ENCODE measurements at regions not wholly inside any gene's neighbourhood (a gene's known extent, or its start where the extent isn't known, plus 50 kb on each side); places are given as distances from the start of the nearest gene placed in this dataset.

GRCh38 chr3:168461793-168462192 is 366.1 kb upstream of the GOLIM4 start:
- H3K36me3 ChIP-seq (ENCODE audit: insufficient read depth, low read length) = no peaks in the 10 kb centered on the region
- no peaks in the 10 kb centered on the region for H4K20me1 ChIP-seq (ENCODE audit: insufficient read depth, low read depth, low read length)
- H3K9me2 ChIP-seq (replicated peaks; ENCODE audit: insufficient read depth, low read length) = no peaks in the 10 kb centered on the region
- H2AFZ ChIP-seq (ENCODE audit: low read length) = no peak overlapping the region
- no peaks in the 10 kb centered on the region for H3K27me3 ChIP-seq (ENCODE audit: low read length)
- no peaks in the 10 kb centered on the region for H3K79me2 ChIP-seq (ENCODE audit: low read length)
- DNase-seq = no peak
- no peak overlapping the region for H3K4me2 ChIP-seq (ENCODE audit: low read depth, low read length, poor library complexity, severe bottlenecking)
- H3K4me3 ChIP-seq (ENCODE audit: low read length) = no peak overlapping the region
- H3K27ac ChIP-seq (ENCODE audit: low read length) = no peak overlapping the region
- H3K9me3 ChIP-seq (ENCODE audit: low read length) = no peaks in the 10 kb centered on the region
- H3K9ac ChIP-seq (ENCODE audit: low read length) = no peak overlapping the region
- H3K4me1 ChIP-seq (ENCODE audit: low read length) = no peaks in the 10 kb centered on the region

GRCh38 chr3:168459226-168459784 is 363.6 kb upstream of the GOLIM4 start:
- Histone ChIP-seq H3K9me3 (ENCODE audit: low read length) (no peaks in the 10 kb centered on the region), H2AFZ (ENCODE audit: low read length) (no peak overlapping the region)

GRCh38 chr3:168457954-168458539 is 362.3 kb upstream of the GOLIM4 start:
- no peaks in the 10 kb centered on the region for H3K27me3 ChIP-seq (ENCODE audit: low read length)
- H3K4me2 ChIP-seq (ENCODE audit: low read depth, low read length, poor library complexity, severe bottlenecking) = no peak overlapping the region
- H4K20me1 ChIP-seq (ENCODE audit: insufficient read depth, low read depth, low read length) = no peaks in the 10 kb centered on the region
- no peaks in the 10 kb centered on the region for H3K36me3 ChIP-seq (ENCODE audit: insufficient read depth, low read length)
- no peak overlapping the region for H3K27ac ChIP-seq (ENCODE audit: low read length)
- no peaks in the 10 kb centered on the region for H3K79me2 ChIP-seq (ENCODE audit: low read length)
- H3K9me3 ChIP-seq (ENCODE audit: low read length) = no peaks in the 10 kb centered on the region
- no peaks in the 10 kb centered on the region for H3K4me1 ChIP-seq (ENCODE audit: low read length)
- no peak for DNase-seq
- H3K9ac ChIP-seq (ENCODE audit: low read length) = no peak overlapping the region
- no peak overlapping the region for H2AFZ ChIP-seq (ENCODE audit: low read length)
- no peaks in the 10 kb centered on the region for H3K9me2 ChIP-seq (replicated peaks; ENCODE audit: insufficient read depth, low read length)
- H3K4me3 ChIP-seq (ENCODE audit: low read length) = no peak overlapping the region

More at GRCh38 chr3:168459226-168459784, 363.6 kb upstream of the GOLIM4 start:
- H3K27ac ChIP-seq (ENCODE audit: low read length) = no peak overlapping the region
- no peaks in the 10 kb centered on the region for H4K20me1 ChIP-seq (ENCODE audit: insufficient read depth, low read depth, low read length)
- DNase-seq = no peak
- H3K4me3 ChIP-seq (ENCODE audit: low read length) = no peak overlapping the region
- no peak overlapping the region for H3K9ac ChIP-seq (ENCODE audit: low read length)
- no peaks in the 10 kb centered on the region for H3K36me3 ChIP-seq (ENCODE audit: insufficient read depth, low read length)
- no peaks in the 10 kb centered on the region for H3K79me2 ChIP-seq (ENCODE audit: low read length)
- H3K27me3 ChIP-seq (ENCODE audit: low read length) = no peaks in the 10 kb centered on the region
- no peaks in the 10 kb centered on the region for H3K4me1 ChIP-seq (ENCODE audit: low read length)
- H3K4me2 ChIP-seq (ENCODE audit: low read depth, low read length, poor library complexity, severe bottlenecking) = no peak overlapping the region
- no peaks in the 10 kb centered on the region for H3K9me2 ChIP-seq (replicated peaks; ENCODE audit: insufficient read depth, low read length)

GRCh38 chr3:168455814-168456213 is 360.1 kb upstream of the GOLIM4 start:
- Histone ChIP-seq H3K9ac (ENCODE audit: low read length) (no peak overlapping the region), H3K4me1 (ENCODE audit: low read length) (no peaks in the 10 kb centered on the region), H3K9me2 (replicated peaks; ENCODE audit: insufficient read depth, low read length) (no peaks in the 10 kb centered on the region), H3K27ac (ENCODE audit: low read length) (no peak overlapping the region), H3K27me3 (ENCODE audit: low read length) (no peaks in the 10 kb centered on the region), H4K20me1 (ENCODE audit: insufficient read depth, low read depth, low read length) (no peaks in the 10 kb centered on the region), H2AFZ (ENCODE audit: low read length) (no peak overlapping the region), H3K9me3 (ENCODE audit: low read length) (no peaks in the 10 kb centered on the region), H3K79me2 (ENCODE audit: low read length) (no peaks in the 10 kb centered on the region), H3K4me2 (ENCODE audit: low read depth, low read length, poor library complexity, severe bottlenecking) (no peak overlapping the region), H3K36me3 (ENCODE audit: insufficient read depth, low read length) (no peaks in the 10 kb centered on the region), H3K4me3 (ENCODE audit: low read length) (no peak overlapping the region)
- no peak for DNase-seq

- H3K4me1 ChIP-seq (ENCODE audit: low read length) = no peaks in the 10 kb centered on the region
- H4K20me1 ChIP-seq (ENCODE audit: insufficient read depth, low read depth, low read length) = no peaks in the 10 kb centered on the region
- H3K9me2 ChIP-seq (replicated peaks; ENCODE audit: insufficient read depth, low read length) = no peaks in the 10 kb centered on the region
- H3K9me3 ChIP-seq (ENCODE audit: low read length) = no peaks in the 10 kb centered on the region
- DNase-seq = no peak
- no peak overlapping the region for H3K4me2 ChIP-seq (ENCODE audit: low read depth, low read length, poor library complexity, severe bottlenecking)
- no peak overlapping the region for H3K9ac ChIP-seq (ENCODE audit: low read length)
- H3K4me3 ChIP-seq (ENCODE audit: low read length) = no peak overlapping the region
- H3K79me2 ChIP-seq (ENCODE audit: low read length) = no peaks in the 10 kb centered on the region
- no peak overlapping the region for H3K27ac ChIP-seq (ENCODE audit: low read length)
- no peaks in the 10 kb centered on the region for H3K36me3 ChIP-seq (ENCODE audit: insufficient read depth, low read length)
- H2AFZ ChIP-seq (ENCODE audit: low read length) = no peak overlapping the region
- H3K27me3 ChIP-seq (ENCODE audit: low read length) = no peaks in the 10 kb centered on the region
Observed at GRCh38 chr3:168453623-168454022, 357.9 kb upstream of the GOLIM4 start.

- no peak overlapping the region for H3K9ac ChIP-seq (ENCODE audit: low read length)
- H3K9me2 ChIP-seq (replicated peaks; ENCODE audit: insufficient read depth, low read length) = no peaks in the 10 kb centered on the region
- H3K27me3 ChIP-seq (ENCODE audit: low read length) = no peaks in the 10 kb centered on the region
- H3K79me2 ChIP-seq (ENCODE audit: low read length) = no peaks in the 10 kb centered on the region
- no peaks in the 10 kb centered on the region for H3K4me1 ChIP-seq (ENCODE audit: low read length)
- H3K36me3 ChIP-seq (ENCODE audit: insufficient read depth, low read length) = no peaks in the 10 kb centered on the region
- no peaks in the 10 kb centered on the region for H4K20me1 ChIP-seq (ENCODE audit: insufficient read depth, low read depth, low read length)
- H2AFZ ChIP-seq (ENCODE audit: low read length) = no peak overlapping the region
- H3K27ac ChIP-seq (ENCODE audit: low read length) = no peak overlapping the region
- H3K4me2 ChIP-seq (ENCODE audit: low read depth, low read length, poor library complexity, severe bottlenecking) = no peak overlapping the region
- no peak overlapping the region for H3K4me3 ChIP-seq (ENCODE audit: low read length)
- DNase-seq = no peak
- H3K9me3 ChIP-seq (ENCODE audit: low read length) = no peaks in the 10 kb centered on the region
Observed at GRCh38 chr3:168443965-168444364, 348.2 kb upstream of the GOLIM4 start.

- H3K27ac ChIP-seq (ENCODE audit: low read length) = no peak overlapping the region
- DNase-seq = no peak
- H4K20me1 ChIP-seq (ENCODE audit: insufficient read depth, low read depth, low read length) = no peaks in the 10 kb centered on the region
- no peak overlapping the region for H3K4me3 ChIP-seq (ENCODE audit: low read length)
- H3K9me2 ChIP-seq (replicated peaks; ENCODE audit: insufficient read depth, low read length) = no peaks in the 10 kb centered on the region
- H3K4me1 ChIP-seq (ENCODE audit: low read length) = no peaks in the 10 kb centered on the region
- no peaks in the 10 kb centered on the region for H3K27me3 ChIP-seq (ENCODE audit: low read length)
- H3K9me3 ChIP-seq (ENCODE audit: low read length) = no peaks in the 10 kb centered on the region
- no peak overlapping the region for H3K4me2 ChIP-seq (ENCODE audit: low read depth, low read length, poor library complexity, severe bottlenecking)
- H2AFZ ChIP-seq (ENCODE audit: low read length) = no peak overlapping the region
- no peak overlapping the region for H3K9ac ChIP-seq (ENCODE audit: low read length)
- H3K79me2 ChIP-seq (ENCODE audit: low read length) = no peaks in the 10 kb centered on the region
- no peaks in the 10 kb centered on the region for H3K36me3 ChIP-seq (ENCODE audit: insufficient read depth, low read length)
Observed at GRCh38 chr3:168442502-168442901, 346.8 kb upstream of the GOLIM4 start.

GRCh38 chr3:168436245-168436724 is 340.6 kb upstream of the GOLIM4 start:
- Histone ChIP-seq H3K9me2 (replicated peaks; ENCODE audit: insufficient read depth, low read length) (no peaks in the 10 kb centered on the region), H3K4me1 (ENCODE audit: low read length) (no peaks in the 10 kb centered on the region), H2AFZ (ENCODE audit: low read length) (no peak overlapping the region)

More at GRCh38 chr3:168436245-168436724, 340.6 kb upstream of the GOLIM4 start:
- no peaks in the 10 kb centered on the region for H3K27me3 ChIP-seq (ENCODE audit: low read length)
- H3K4me3 ChIP-seq (ENCODE audit: low read length) = no peak overlapping the region
- H3K36me3 ChIP-seq (ENCODE audit: insufficient read depth, low read length) = no peaks in the 10 kb centered on the region
- no peaks in the 10 kb centered on the region for H3K79me2 ChIP-seq (ENCODE audit: low read length)
- no peaks in the 10 kb centered on the region for H3K9me3 ChIP-seq (ENCODE audit: low read length)
- H3K27ac ChIP-seq (ENCODE audit: low read length) = no peak overlapping the region
- no peak for DNase-seq
- no peaks in the 10 kb centered on the region for H4K20me1 ChIP-seq (ENCODE audit: insufficient read depth, low read depth, low read length)
- H3K4me2 ChIP-seq (ENCODE audit: low read depth, low read length, poor library complexity, severe bottlenecking) = no peak overlapping the region
- H3K9ac ChIP-seq (ENCODE audit: low read length) = no peak overlapping the region
